ENCODE measurements at regions not wholly inside any gene's neighbourhood (a gene's known extent, or its start where the extent isn't known, plus 50 kb on each side); places are given as distances from the start of the nearest gene placed in this dataset.

- no peak for TF ChIP-seq ZNF138 (CRISPR knock-in tag; conservative IDR thresholded peaks at IDR 0.05)
- no peak for TF ChIP-seq NR2C2 (CRISPR knock-in tag; IDR thresholded peaks at IDR 0.05)
- TF ChIP-seq E2F4 (CRISPR knock-in tag; IDR thresholded peaks at IDR 0.05; ENCODE audit: borderline replicate concordance, low read depth), result no peak
Observed at GRCh38 chr17:63154586-63155244, 188.7 kb downstream of the TANC2 start.

Measured in WTC11 (cell line).